Activated CD8-positive, alpha-beta T cell treated with anti-CD3 and anti-CD28 coated beads for 36 hours (primary cell): ENCODE measurements at regions not wholly inside any gene's neighbourhood (a gene's known extent, or its start where the extent isn't known, plus 50 kb on each side); places are given as distances from the start of the nearest gene placed in this dataset.
"Not testable (repeated sequence)": the region's sequence is repeated elsewhere in the genome, so short reads cannot be mapped to it uniquely, and the experiment has no call there.

Experiments
- ATAC-seq: fragments of 200-7000 bp; cut with Tn5 transposase; one replicate; pipeline ENCODE4 v1.10.0; 2021; ENCODE audit warnings: mild to moderate bottlenecking, moderate library complexity
- CTCF ChIA-PET: fragments of 350-600 bp; sonication (Branson Sonifier 250); formaldehyde crosslinking; loops from one replicate; lab custom pipeline; 2021; ENCODE audit warnings: antibody characterized with exemption; lab: Charles Lee
- POLR2A ChIA-PET: fragments of 350-600 bp; sonication (Branson Sonifier 250); formaldehyde crosslinking; loops from one replicate; lab custom pipeline; 2021; ENCODE audit warnings: antibody characterized with exemption; lab: Charles Lee
- DNase-seq: peaks from one replicate; pipeline ENCODE4 v3.0.0-alpha.2; 2020
- H3K27ac Mint-ChIP-seq: one replicate; pipeline ENCODE4 v1.8.0; 2021; ENCODE audit warnings: mild to moderate bottlenecking, mixed read lengths
- H3K27me3 Mint-ChIP-seq: one replicate; pipeline ENCODE4 v1.8.0; 2021; ENCODE audit warnings: mixed read lengths
- H3K36me3 Mint-ChIP-seq: one replicate; pipeline ENCODE4 v1.8.0; 2021; ENCODE audit warnings: low read depth, mixed read lengths
- H3K4me1 Mint-ChIP-seq: one replicate; pipeline ENCODE4 v1.8.0; 2021; ENCODE audit warnings: low read depth, mixed read lengths
- H3K4me3 Mint-ChIP-seq: one replicate; pipeline ENCODE4 v1.8.0; 2021; ENCODE audit warnings: mild to moderate bottlenecking, moderate library complexity, mixed read lengths
- H3K9me3 Mint-ChIP-seq: one replicate; pipeline ENCODE4 v1.8.0; 2021; ENCODE audit warnings: mixed read lengths
- CTCF ChIP-seq: fragments of 200-600 bp; IDR thresholded peaks from one replicate; pipeline ENCODE4 v1.8.0; 2022; ENCODE audit warnings: antibody characterized with exemption, mild to moderate bottlenecking
- intact Hi-C: fragments of 100-400 bp; cut with micrococcal nuclease; formaldehyde crosslinking; loops from one replicate; pipeline ENCODE4 v1.10.0; 2022

DNA sequence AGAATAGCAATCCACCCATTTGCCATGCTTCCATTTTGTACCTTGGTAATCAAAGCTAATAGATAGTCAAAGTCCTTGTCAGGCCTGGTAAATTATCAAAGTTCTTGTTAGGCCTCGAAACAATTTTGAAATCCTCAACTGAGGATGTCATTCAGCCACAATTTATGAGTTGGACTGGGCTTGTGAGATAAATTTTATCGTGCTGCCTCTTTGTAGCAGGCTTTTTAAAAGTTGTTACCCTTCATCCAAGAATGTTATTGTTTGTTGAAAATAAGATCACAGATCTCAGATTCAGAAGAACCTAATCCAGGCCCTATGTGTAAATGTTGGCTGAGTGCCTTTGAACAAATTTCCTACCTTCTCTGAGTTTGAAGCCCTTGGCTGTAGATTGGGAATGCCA, 143.3 kb upstream of the PROK2 start:
- Mint-ChIP-seq H3K36me3 (no peaks in the 10 kb centered on the region), H3K4me1 (peaks cover 3% of the 10 kb centered on the region), H3K4me3 (no peak overlapping the region), H3K27ac (no peak overlapping the region), H3K9me3 (no peaks in the 10 kb centered on the region), H3K27me3 (no peaks in the 10 kb centered on the region)
- intact Hi-C loops = no loop called here
- DNase-seq = no peak
- ChIA-PET POLR2A (no interaction called here), CTCF (no interaction called here)
- no peak for ATAC-seq
- TF ChIP-seq CTCF = no peak

- intact Hi-C loops = no loop called here
- no peak overlapping the region for H3K4me3 Mint-ChIP-seq
- POLR2A ChIA-PET = no interaction called here
Observed at GRCh38 chr3:71927505-71928066, 142.6 kb upstream of the PROK2 start.

GRCh38 chr3:71926616-71927015, 141.7 kb upstream of the PROK2 start:
- Mint-ChIP-seq H3K27ac (no peak overlapping the region), H3K36me3 (no peaks in the 10 kb centered on the region), H3K9me3 (no peaks in the 10 kb centered on the region), H3K4me1 (peaks cover 3% of the 10 kb centered on the region), H3K4me3 (no peak overlapping the region), H3K27me3 (no peaks in the 10 kb centered on the region)
- DNase-seq (no peak), ATAC-seq (peak; percentile 13)
- POLR2A ChIA-PET = no interaction called here
- intact Hi-C loops = no loop called here
- CTCF ChIA-PET = interaction anchor here (0.6 to 1.3 kb wide), 2 partner anchors 169 to 896 kb away, joined by 3 read pairs; no protein-coding TSS in a partner anchor
- no peak for TF ChIP-seq CTCF

More at GRCh38 chr3:71927505-71928066, 142.6 kb upstream of the PROK2 start:
- DNase-seq = no peak
- Mint-ChIP-seq H3K27me3 (no peaks in the 10 kb centered on the region), H3K4me1 (peaks cover 3% of the 10 kb centered on the region), H3K9me3 (no peaks in the 10 kb centered on the region), H3K27ac (no peak overlapping the region), H3K36me3 (no peaks in the 10 kb centered on the region)
- no peak for TF ChIP-seq CTCF
- CTCF ChIA-PET = interaction anchor here (0.7 to 1.3 kb wide), 2 partner anchors 198 to 895 kb away, joined by 3 read pairs; no protein-coding TSS in a partner anchor
- ATAC-seq = no peak

GRCh38 chr3:71926262-71926600, 141.3 kb upstream of the PROK2 start:
- Mint-ChIP-seq H3K36me3 (no peaks in the 10 kb centered on the region), H3K27ac (no peak overlapping the region), H3K27me3 (no peaks in the 10 kb centered on the region), H3K4me1 (peaks cover 3% of the 10 kb centered on the region), H3K4me3 (no peak overlapping the region), H3K9me3 (no peaks in the 10 kb centered on the region)
- ChIA-PET POLR2A (no interaction called here), CTCF (interaction anchor here (0.8 kb wide), 1 partner anchor 26 kb away, joined by 3 read pairs; no protein-coding TSS in a partner anchor)
- no peak for TF ChIP-seq CTCF
- intact Hi-C loops = no loop called here
- DNase-seq = peak; percentile 40
- no peak for ATAC-seq

GRCh38 chr3:71925511-71926261, 140.7 kb upstream of the PROK2 start:
- H3K9me3 Mint-ChIP-seq, H3K36me3 Mint-ChIP-seq, H3K27ac Mint-ChIP-seq, intact Hi-C loops, H3K4me1 Mint-ChIP-seq, POLR2A ChIA-PET, H3K4me3 Mint-ChIP-seq, ATAC-seq, H3K27me3 Mint-ChIP-seq, DNase-seq: not testable (repeated sequence)
- CTCF ChIA-PET = interaction anchor here (0.8 to 1.5 kb wide), 2 partner anchors 27 to 30 kb away, joined by 3 read pairs; no protein-coding TSS in a partner anchor
